IgD-negative memory B cell (primary cell): ENCODE measurements at regions not wholly inside any gene's neighbourhood (a gene's known extent, or its start where the extent isn't known, plus 50 kb on each side); places are given as distances from the start of the nearest gene placed in this dataset.
A peak's percentile ranks its signal among the peaks of the same experiment; 100 is the strongest.
"Not testable (repeated sequence)": the region's sequence is repeated elsewhere in the genome, so short reads cannot be mapped to it uniquely, and the experiment has no call there.

ENCODE experiments used
- H3K27ac Mint-ChIP-seq, 3 donors: one replicate each; pipeline ENCODE4 v1.8.0; 2020 to 2022; ENCODE audit warnings: mild to moderate bottlenecking in 3 of 3, mixed read lengths in 3 of 3, moderate library complexity in 1 of 3
- H3K27me3 Mint-ChIP-seq: one replicate; pipeline ENCODE4 v1.8.0; 2021; ENCODE audit warnings: mixed read lengths
- H3K36me3 Mint-ChIP-seq: one replicate; pipeline ENCODE4 v1.8.0; 2020; ENCODE audit warnings: mild to moderate bottlenecking, mixed read lengths
- H3K4me1 Mint-ChIP-seq, 3 donors: one replicate each; pipeline ENCODE4 v1.8.0; 2020 to 2022; ENCODE audit warnings: mixed read lengths in 3 of 3, mild to moderate bottlenecking in 1 of 3
- H3K4me3 Mint-ChIP-seq, 4 donors: one replicate each; pipeline ENCODE4 v1.8.0; 2020 to 2022; ENCODE audit warnings: mild to moderate bottlenecking in 4 of 4, mixed read lengths in 4 of 4, moderate library complexity in 3 of 4
- H3K9me3 Mint-ChIP-seq, 3 donors: one replicate each; pipeline ENCODE4 v1.8.0; 2020 to 2021; ENCODE audit warnings: mixed read lengths in 3 of 3, mild to moderate bottlenecking in 1 of 3

- H3K9me3 Mint-ChIP-seq, H3K36me3 Mint-ChIP-seq, H3K4me3 Mint-ChIP-seq, H3K27ac Mint-ChIP-seq, H3K4me1 Mint-ChIP-seq, H3K27me3 Mint-ChIP-seq: not testable (repeated sequence)
Measured at GRCh38 chr1:224040006-224040405, 73.9 kb upstream of the FBXO28 start.

DNA sequence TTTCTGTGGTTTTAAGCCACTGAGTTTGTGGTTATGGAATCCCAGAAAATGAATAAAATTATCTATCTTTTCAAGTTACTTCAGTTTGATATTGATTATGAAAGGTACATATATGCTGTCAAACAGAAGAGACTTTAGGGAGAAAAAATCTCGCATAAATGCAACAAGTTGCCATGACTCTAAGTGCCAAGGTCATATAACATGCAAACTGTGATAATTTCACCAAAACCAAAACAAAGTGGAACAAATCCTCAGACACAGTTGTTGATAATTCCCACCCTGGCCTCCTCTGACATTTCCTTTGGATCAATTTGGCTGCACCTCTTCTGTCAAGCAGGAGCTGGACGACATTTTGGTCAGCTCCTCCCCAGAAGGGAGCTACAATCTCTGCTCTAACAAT, 75.1 kb upstream of the FBXO28 start:
- H3K27ac Mint-ChIP-seq, H3K4me3 Mint-ChIP-seq, H3K4me1 Mint-ChIP-seq, H3K27me3 Mint-ChIP-seq, H3K9me3 Mint-ChIP-seq, H3K36me3 Mint-ChIP-seq: not testable (repeated sequence)

DNA sequence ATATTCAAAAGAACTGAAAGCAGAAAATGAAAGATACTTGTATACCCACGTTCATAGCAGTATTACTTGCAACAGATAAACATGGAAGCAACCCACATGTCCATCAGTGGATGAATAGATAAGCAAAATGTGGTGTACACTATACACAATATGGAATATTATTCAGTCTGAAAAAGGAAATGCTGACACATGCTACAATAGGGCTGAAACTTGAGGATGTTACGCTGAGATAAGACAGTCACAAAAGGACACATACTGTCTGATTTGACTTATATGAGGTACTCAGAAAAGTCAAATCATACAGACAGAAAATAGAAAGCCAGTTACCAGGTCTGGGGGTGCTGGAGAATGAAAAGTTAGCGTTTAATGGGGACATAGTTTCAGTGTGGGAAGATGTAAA, 76.5 kb upstream of the FBXO28 start:
- H3K4me1 Mint-ChIP-seq, H3K27me3 Mint-ChIP-seq, H3K36me3 Mint-ChIP-seq, H3K27ac Mint-ChIP-seq, H3K9me3 Mint-ChIP-seq, H3K4me3 Mint-ChIP-seq: not testable (repeated sequence)

GRCh38 chr1:224032608-224033276, 81.2 kb upstream of the FBXO28 start:
- not testable (repeated sequence) for H3K4me1 Mint-ChIP-seq, H3K27me3 Mint-ChIP-seq, H3K9me3 Mint-ChIP-seq, H3K36me3 Mint-ChIP-seq, H3K27ac Mint-ChIP-seq, H3K4me3 Mint-ChIP-seq

DNA sequence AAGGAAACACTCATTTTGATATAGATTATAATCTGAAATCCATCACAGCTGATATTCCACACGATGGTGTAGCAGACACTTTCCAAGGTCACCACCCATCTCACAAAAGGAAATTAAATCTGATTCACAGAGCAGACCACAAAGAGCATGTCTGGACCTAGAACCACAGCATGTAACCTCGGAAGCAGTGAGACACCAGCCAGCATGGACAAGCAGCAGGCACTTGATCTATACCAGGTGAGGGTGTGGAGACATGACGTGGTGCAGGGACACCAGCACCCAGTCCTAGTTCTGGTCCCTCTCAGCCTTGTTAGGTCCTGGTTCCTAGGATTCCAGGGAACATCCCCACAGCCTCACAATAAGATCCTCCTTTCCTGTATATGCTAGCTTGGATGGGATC, 81.9 kb upstream of the FBXO28 start:
- not testable (repeated sequence) for H3K9me3 Mint-ChIP-seq, H3K4me1 Mint-ChIP-seq, H3K36me3 Mint-ChIP-seq, H3K27me3 Mint-ChIP-seq, H3K4me3 Mint-ChIP-seq, H3K27ac Mint-ChIP-seq

DNA sequence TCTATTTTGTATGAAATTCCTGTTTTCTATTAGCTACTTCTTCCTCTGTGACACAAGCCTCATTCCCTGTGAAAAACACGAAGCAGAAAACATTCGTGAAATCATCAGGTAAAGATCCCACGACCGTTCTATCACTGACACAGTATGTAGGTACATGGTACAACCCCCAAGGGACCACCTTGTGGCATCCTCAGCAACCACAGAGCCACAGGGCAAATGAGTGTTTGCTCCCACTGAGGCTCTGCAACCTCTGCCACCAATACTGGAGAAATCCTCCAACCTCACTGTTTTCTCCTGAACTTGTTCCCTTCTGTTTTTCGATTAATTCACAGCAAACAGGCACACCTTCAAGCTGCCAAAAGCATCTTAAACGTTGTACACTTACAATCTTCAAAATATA, 83.7 kb upstream of the FBXO28 start:
- H3K4me1 Mint-ChIP-seq, H3K4me3 Mint-ChIP-seq, H3K27me3 Mint-ChIP-seq, H3K9me3 Mint-ChIP-seq, H3K27ac Mint-ChIP-seq, H3K36me3 Mint-ChIP-seq: not testable (repeated sequence)

DNA sequence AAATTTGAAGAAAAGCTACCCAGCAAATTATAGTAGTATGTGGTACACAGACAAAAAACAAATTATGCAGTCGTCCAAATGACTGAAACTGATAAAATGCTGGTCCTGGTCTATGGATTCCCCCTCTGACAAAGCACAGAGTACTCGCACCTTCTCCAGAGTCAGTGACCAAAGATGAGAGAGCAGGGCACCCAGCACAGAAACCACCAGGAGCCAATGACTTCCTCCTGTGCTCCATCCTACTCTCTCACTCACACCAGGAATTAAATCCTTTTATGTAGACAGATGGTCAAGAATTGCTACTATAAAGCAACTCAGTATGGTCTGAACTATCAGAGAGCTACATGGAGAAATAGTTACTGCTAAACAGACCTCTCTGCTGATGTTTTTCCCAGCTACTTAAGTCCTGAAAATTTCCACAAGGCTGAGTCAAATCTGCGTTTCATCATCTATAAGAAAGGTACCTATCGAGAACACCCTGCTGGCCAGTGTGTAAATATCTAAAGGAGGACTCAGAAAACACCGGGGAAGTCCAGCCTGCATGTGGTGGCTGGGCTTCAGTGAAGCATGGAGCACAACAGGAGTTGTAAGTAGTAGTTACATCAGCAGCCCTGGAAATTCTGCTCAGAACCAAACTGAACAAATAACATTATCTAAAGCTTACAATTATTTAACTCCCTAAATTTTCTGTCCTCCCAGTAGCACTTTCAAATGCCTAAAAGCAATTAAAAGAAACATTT, 84.5 kb upstream of the FBXO28 start:
- not testable (repeated sequence) for H3K4me3 Mint-ChIP-seq, H3K27me3 Mint-ChIP-seq, H3K36me3 Mint-ChIP-seq, H3K27ac Mint-ChIP-seq, H3K9me3 Mint-ChIP-seq, H3K4me1 Mint-ChIP-seq

GRCh38 chr1:224028802-224029201, 85.1 kb upstream of the FBXO28 start:
- H3K9me3 Mint-ChIP-seq, H3K36me3 Mint-ChIP-seq, H3K4me1 Mint-ChIP-seq, H3K27me3 Mint-ChIP-seq, H3K4me3 Mint-ChIP-seq: not testable (repeated sequence)
- peak overlapping the region in 1 of 3 donors; percentile 31 for H3K27ac Mint-ChIP-seq

GRCh38 chr1:224023122-224023521, 90.8 kb upstream of the FBXO28 start:
- not testable (repeated sequence) for H3K4me1 Mint-ChIP-seq, H3K27me3 Mint-ChIP-seq

DNA sequence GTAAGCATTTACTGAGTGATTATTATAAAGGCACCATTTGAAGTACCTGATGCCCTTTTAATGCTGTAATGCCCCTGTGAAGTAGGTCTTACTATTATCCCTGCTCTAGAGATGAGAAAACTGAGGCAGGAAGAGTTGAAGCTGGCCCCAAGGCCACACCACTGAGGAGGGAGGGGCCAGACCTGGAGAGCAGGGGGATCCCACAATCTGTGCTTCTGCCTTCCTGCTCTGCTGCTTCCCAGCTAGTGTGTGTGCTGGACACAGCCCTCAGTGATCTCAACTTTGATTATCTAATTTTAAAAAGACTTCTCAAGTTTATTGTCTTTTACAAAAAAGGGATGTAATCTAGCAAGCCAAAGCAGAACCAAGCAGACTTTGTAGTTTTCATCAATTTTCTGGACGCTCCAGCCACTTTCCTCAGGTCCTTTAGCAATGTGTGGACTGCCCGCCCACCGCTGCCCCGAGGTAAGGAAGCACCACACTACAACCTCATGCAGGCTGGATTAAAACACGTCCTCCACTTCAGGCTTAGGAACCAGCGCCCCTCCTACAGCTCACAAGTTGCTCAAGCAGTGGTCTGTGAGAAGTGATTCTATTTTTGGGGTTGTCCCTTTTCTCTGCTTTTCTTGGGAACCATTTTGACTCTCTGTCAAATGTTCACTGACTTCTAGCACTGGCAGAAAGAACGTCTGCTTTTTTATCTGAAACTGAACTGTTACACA, 91.5 kb upstream of the FBXO28 start:
- H3K9me3 Mint-ChIP-seq, H3K36me3 Mint-ChIP-seq, H3K27ac Mint-ChIP-seq, H3K4me3 Mint-ChIP-seq, H3K27me3 Mint-ChIP-seq, H3K4me1 Mint-ChIP-seq: not testable (repeated sequence)

More at GRCh38 chr1:224023122-224023521, 90.8 kb upstream of the FBXO28 start:
- H3K4me3 Mint-ChIP-seq, H3K9me3 Mint-ChIP-seq, H3K36me3 Mint-ChIP-seq, H3K27ac Mint-ChIP-seq: not testable (repeated sequence)

GRCh38 chr1:224019866-224020265, 94.0 kb upstream of the FBXO28 start:
- not testable (repeated sequence) for H3K27me3 Mint-ChIP-seq, H3K4me1 Mint-ChIP-seq, H3K36me3 Mint-ChIP-seq, H3K9me3 Mint-ChIP-seq, H3K4me3 Mint-ChIP-seq, H3K27ac Mint-ChIP-seq

DNA sequence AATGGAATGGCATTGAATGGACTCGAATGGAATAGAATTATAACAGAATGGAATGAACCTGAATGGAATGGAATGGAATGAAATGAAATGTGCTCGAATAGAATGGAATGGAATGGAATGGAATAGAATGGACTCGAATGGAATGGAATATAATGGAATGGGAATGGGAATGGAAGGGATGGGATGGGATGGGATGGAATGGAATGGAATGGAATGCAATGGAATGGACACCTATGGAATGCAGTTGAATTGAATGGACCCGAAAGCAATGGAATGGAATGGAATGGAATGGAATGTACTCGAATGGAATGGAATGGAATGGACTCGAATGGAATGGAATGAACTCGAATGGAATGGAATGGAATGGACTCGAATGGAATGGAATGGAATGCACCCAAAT, 98.1 kb upstream of the FBXO28 start:
- not testable (repeated sequence) for H3K27me3 Mint-ChIP-seq, H3K27ac Mint-ChIP-seq, H3K36me3 Mint-ChIP-seq, H3K4me1 Mint-ChIP-seq, H3K4me3 Mint-ChIP-seq, H3K9me3 Mint-ChIP-seq

DNA sequence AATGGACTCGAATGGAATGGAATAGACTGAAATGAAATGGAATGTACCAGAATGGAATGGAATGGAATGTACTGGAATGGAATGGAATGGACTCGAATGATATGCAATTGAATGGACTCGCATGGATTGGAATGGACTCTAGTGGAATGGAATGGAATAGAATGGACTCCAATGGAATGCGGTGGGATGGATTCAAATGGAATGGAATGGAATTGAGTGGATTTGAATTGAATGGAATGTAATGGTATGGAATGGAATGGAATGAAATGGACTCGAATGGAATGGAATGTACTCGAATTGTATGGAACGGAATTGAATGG, 99.6 kb upstream of the FBXO28 start:
- peaks cover 0 to 1% (median 0%) of the 10 kb centered on the region in 3 donors for H3K4me1 Mint-ChIP-seq
- H3K4me3 Mint-ChIP-seq, result no peak overlapping the region
- H3K27me3 Mint-ChIP-seq, result no peaks in the 10 kb centered on the region
- no peaks in the 10 kb centered on the region for H3K36me3 Mint-ChIP-seq
- H3K27ac Mint-ChIP-seq, result no peak overlapping the region
- peaks cover 0 to 1% (median 0%) of the 10 kb centered on the region in 3 donors for H3K9me3 Mint-ChIP-seq

DNA sequence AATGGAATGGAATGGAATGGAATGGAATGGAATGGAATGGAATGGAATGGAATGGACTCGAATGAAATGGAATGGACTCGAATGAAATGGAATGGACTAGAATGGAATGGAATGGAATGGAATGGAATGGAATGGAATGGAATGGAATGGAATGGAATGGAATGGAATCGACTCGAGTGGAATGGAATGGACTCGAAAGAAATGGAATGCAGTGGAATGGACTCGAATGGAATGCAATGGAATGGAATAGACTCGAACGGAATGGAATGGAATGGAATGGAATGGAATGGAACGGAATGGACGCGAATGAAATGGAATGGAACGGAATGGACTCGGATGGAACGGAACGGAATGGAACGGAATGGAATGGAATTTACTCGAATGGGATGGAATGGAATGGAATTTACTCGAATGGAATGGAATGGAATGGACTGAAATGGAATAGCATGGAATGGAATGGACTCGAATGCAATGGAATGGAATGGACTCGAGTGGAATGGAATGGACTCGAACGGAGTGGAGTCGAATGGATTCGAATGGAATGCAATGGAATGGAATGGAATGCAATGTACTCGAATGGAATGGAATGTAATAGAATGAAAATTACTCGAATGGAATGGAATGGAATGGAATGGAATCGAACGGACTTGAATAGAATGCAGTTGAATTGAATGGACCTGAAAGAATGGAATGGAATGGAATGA, 100.1 kb upstream of the FBXO28 start:
- not testable (repeated sequence) for H3K27ac Mint-ChIP-seq, H3K4me1 Mint-ChIP-seq, H3K4me3 Mint-ChIP-seq, H3K36me3 Mint-ChIP-seq, H3K27me3 Mint-ChIP-seq, H3K9me3 Mint-ChIP-seq

GRCh38 chr1:224012807-224013434, 101.0 kb upstream of the FBXO28 start:
- H3K27me3 Mint-ChIP-seq, H3K9me3 Mint-ChIP-seq, H3K36me3 Mint-ChIP-seq, H3K4me1 Mint-ChIP-seq, H3K4me3 Mint-ChIP-seq, H3K27ac Mint-ChIP-seq: not testable (repeated sequence)
